HEK293 (cell line): ENCODE measurements at regions not wholly inside any gene's neighbourhood (a gene's known extent, or its start where the extent isn't known, plus 50 kb on each side); places are given as distances from the start of the nearest gene placed in this dataset.
A peak's percentile ranks its signal among the peaks of the same experiment; 100 is the strongest.

ENCODE experiments used
- CTCF ChIA-PET: fragments of 350-600 bp; formaldehyde crosslinking; extraction: SDS; loops from one replicate; lab custom pipeline; 2021; ENCODE audit warnings: antibody characterized with exemption; lab: Yijun Ruan, JAX
- POLR2A ChIA-PET: fragments of 300-600 bp; formaldehyde crosslinking; extraction: SDS; loops from one replicate; lab custom pipeline; 2020; ENCODE audit warnings: antibody characterized with exemption, inconsistent platforms; lab: Yijun Ruan, JAX
- H3K27ac ChIP-seq: fragments of 200-500 bp; sonication (Bioruptor generic); 2 replicates; pipeline ENCODE4 v1.5.1; 2014; ENCODE audit warnings: low read depth, low read length, control low read depth, inconsistent platforms; ENCODE audit errors: extremely low read depth
- H3K36me3 ChIP-seq, 2 experiments: fragments of 200-500 bp in 1 of 2; sonication (Bioruptor generic) in 1 of 2; 1 replicate in 1 of 2; 2 replicates in 1 of 2; pipeline ENCODE4 v1.5.1; 2014 to 2017; ENCODE audit warnings: inconsistent platforms in 2 of 2, low read length in 2 of 2; ENCODE audit not compliant: control insufficient read depth in 2 of 2, insufficient read depth in 1 of 2
- H3K4me1 ChIP-seq: fragments of 200-500 bp; sonication (Bioruptor generic); 2 replicates; pipeline ENCODE4 v1.5.1; 2014; ENCODE audit warnings: mild to moderate bottlenecking, low read length, inconsistent platforms; ENCODE audit not compliant: control insufficient read depth, insufficient read depth
- H3K4me3 ChIP-seq: 2 replicates; pipeline ENCODE4 v1.5.1; 2011; ENCODE audit warnings: low read depth, mild to moderate bottlenecking, control low read depth, low read length, moderate library complexity
- H3K9me3 ChIP-seq: fragments of 200-500 bp; sonication (Bioruptor generic); 2 replicates; pipeline ENCODE4 v1.5.1; 2014; ENCODE audit warnings: low read depth, low read length, inconsistent platforms; ENCODE audit not compliant: control insufficient read depth, insufficient read depth
- KLF17 ChIP-seq: fragments of 450-650 bp; formaldehyde crosslinking; IDR thresholded peaks from 2 replicates; pipeline ENCODE4 v1.5.1; 2016; ENCODE audit warnings: missing biosample characterization, missing genetic modification characterization
- OVOL3 ChIP-seq: fragments of 450-650 bp; formaldehyde crosslinking; IDR thresholded peaks from 2 replicates; pipeline ENCODE4 v1.5.1; 2016; ENCODE audit warnings: missing biosample characterization, missing genetic modification characterization
- SP7 ChIP-seq: fragments of 450-650 bp; formaldehyde crosslinking; IDR thresholded peaks from 2 replicates; pipeline ENCODE4 v1.5.1; 2016; ENCODE audit warnings: missing biosample characterization, missing genetic modification characterization
- ZFP3 ChIP-seq: fragments of 450-650 bp; formaldehyde crosslinking; IDR thresholded peaks from 2 replicates; pipeline ENCODE4 v1.5.1; 2016; ENCODE audit warnings: low read depth, missing biosample characterization, missing genetic modification characterization
- ZNF133 ChIP-seq: fragments of 450-650 bp; formaldehyde crosslinking; IDR thresholded peaks from 2 replicates; pipeline ENCODE4 v1.5.1; 2016; ENCODE audit warnings: missing biosample characterization, missing genetic modification characterization
- ZNF18 ChIP-seq: fragments of 450-650 bp; formaldehyde crosslinking; IDR thresholded peaks from 2 replicates; pipeline ENCODE4 v1.5.1; 2016; ENCODE audit warnings: missing biosample characterization, missing genetic modification characterization
- ZNF280D ChIP-seq: fragments of 450-650 bp; formaldehyde crosslinking; IDR thresholded peaks from 2 replicates; pipeline ENCODE4 v1.5.1; 2016; ENCODE audit warnings: missing biosample characterization, missing genetic modification characterization
- ZNF394 ChIP-seq: fragments of 450-650 bp; formaldehyde crosslinking; IDR thresholded peaks from 2 replicates; pipeline ENCODE4 v1.5.1; 2016; ENCODE audit warnings: missing biosample characterization, missing genetic modification characterization, mild to moderate bottlenecking, moderate library complexity, borderline replicate concordance
- ZNF426 ChIP-seq: fragments of 450-650 bp; formaldehyde crosslinking; IDR thresholded peaks from 2 replicates; pipeline ENCODE4 v1.5.1; 2017; ENCODE audit warnings: missing biosample characterization, missing genetic modification characterization, mild to moderate bottlenecking, inconsistent platforms, moderate library complexity
- ZNF473 ChIP-seq: fragments of 450-650 bp; formaldehyde crosslinking; IDR thresholded peaks from 2 replicates; pipeline ENCODE4 v1.5.1; 2017; ENCODE audit warnings: missing biosample characterization, missing genetic modification characterization
- ZNF488 ChIP-seq: fragments of 450-650 bp; formaldehyde crosslinking; IDR thresholded peaks from 2 replicates; pipeline ENCODE4 v1.5.1; 2016; ENCODE audit warnings: missing biosample characterization, missing genetic modification characterization
- ZNF501 ChIP-seq: fragments of 450-650 bp; formaldehyde crosslinking; IDR thresholded peaks from 2 replicates; pipeline ENCODE4 v1.5.1; 2016; ENCODE audit warnings: missing biosample characterization, missing genetic modification characterization
- ZNF521 ChIP-seq: fragments of 450-650 bp; formaldehyde crosslinking; IDR thresholded peaks from 2 replicates; pipeline ENCODE4 v1.5.1; 2017; ENCODE audit warnings: missing biosample characterization, mild to moderate bottlenecking, missing genetic modification characterization
- ZNF558 ChIP-seq: fragments of 450-650 bp; formaldehyde crosslinking; IDR thresholded peaks from 2 replicates; pipeline ENCODE4 v1.5.1; 2016; ENCODE audit warnings: missing biosample characterization, missing genetic modification characterization
- ZNF560 ChIP-seq: fragments of 450-650 bp; formaldehyde crosslinking; IDR thresholded peaks from 2 replicates; pipeline ENCODE4 v1.5.1; 2017; ENCODE audit warnings: missing biosample characterization, missing genetic modification characterization, borderline replicate concordance
- ZNF704 ChIP-seq: fragments of 450-650 bp; formaldehyde crosslinking; IDR thresholded peaks from 2 replicates; pipeline ENCODE4 v1.5.1; 2016; ENCODE audit warnings: missing biosample characterization, missing genetic modification characterization
- ZNF777 ChIP-seq: fragments of 450-650 bp; formaldehyde crosslinking; IDR thresholded peaks from 2 replicates; pipeline ENCODE4 v1.5.1; 2017; ENCODE audit warnings: missing biosample characterization, missing genetic modification characterization, borderline replicate concordance
- ZNF830 ChIP-seq: fragments of 450-650 bp; IDR thresholded peaks from 2 replicates; pipeline ENCODE4 v1.5.0; 2018; ENCODE audit warnings: missing biosample characterization, missing genetic modification characterization, low read depth, mild to moderate bottlenecking, moderate library complexity
- ZNF843 ChIP-seq: fragments of 450-650 bp; formaldehyde crosslinking; IDR thresholded peaks from 2 replicates; pipeline ENCODE4 v1.5.1; 2016; ENCODE audit warnings: missing biosample characterization, missing genetic modification characterization
- TF ChIP-seq, protein P1 (sequence below): fragments of 450-650 bp; formaldehyde crosslinking; conservative IDR thresholded peaks from 2 replicates; pipeline ENCODE4 v1.5.1; 2016; ENCODE audit warnings: low read depth, missing biosample characterization, missing genetic modification characterization
- TF ChIP-seq, protein P2 (sequence below): fragments of 450-650 bp; formaldehyde crosslinking; IDR thresholded peaks from 2 replicates; pipeline ENCODE4 v1.5.1; 2016; ENCODE audit warnings: missing biosample characterization, missing genetic modification characterization

- TF ChIP-seq, protein P1, sequence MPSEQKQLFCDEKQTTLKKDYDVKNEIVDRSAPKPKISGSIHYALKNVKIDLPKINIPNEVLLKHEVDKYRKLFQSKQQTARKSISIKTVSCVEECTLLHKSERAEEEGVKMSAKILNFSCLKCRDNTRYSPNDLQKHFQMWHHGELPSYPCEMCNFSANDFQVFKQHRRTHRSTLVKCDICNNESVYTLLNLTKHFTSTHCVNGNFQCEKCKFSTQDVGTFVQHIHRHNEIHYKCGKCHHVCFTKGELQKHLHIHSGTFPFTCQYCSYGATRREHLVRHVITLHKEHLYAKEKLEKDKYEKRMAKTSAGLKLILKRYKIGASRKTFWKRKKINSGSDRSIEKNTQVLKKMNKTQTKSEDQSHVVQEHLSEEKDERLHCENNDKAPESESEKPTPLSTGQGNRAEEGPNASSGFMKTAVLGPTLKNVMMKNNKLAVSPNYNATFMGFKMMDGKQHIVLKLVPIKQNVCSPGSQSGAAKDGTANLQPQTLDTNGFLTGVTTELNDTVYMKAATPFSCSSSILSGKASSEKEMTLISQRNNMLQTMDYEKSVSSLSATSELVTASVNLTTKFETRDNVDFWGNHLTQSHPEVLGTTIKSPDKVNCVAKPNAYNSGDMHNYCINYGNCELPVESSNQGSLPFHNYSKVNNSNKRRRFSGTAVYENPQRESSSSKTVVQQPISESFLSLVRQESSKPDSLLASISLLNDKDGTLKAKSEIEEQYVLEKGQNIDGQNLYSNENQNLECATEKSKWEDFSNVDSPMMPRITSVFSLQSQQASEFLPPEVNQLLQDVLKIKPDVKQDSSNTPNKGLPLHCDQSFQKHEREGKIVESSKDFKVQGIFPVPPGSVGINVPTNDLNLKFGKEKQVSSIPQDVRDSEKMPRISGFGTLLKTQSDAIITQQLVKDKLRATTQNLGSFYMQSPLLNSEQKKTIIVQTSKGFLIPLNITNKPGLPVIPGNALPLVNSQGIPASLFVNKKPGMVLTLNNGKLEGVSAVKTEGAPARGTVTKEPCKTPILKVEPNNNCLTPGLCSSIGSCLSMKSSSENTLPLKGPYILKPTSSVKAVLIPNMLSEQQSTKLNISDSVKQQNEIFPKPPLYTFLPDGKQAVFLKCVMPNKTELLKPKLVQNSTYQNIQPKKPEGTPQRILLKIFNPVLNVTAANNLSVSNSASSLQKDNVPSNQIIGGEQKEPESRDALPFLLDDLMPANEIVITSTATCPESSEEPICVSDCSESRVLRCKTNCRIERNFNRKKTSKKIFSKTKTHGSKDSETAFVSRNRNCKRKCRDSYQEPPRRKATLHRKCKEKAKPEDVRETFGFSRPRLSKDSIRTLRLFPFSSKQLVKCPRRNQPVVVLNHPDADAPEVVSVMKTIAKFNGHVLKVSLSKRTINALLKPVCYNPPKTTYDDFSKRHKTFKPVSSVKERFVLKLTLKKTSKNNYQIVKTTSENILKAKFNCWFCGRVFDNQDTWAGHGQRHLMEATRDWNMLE (tag by site-specific recombination), result peak; percentile 62
- no peak for TF ChIP-seq ZNF558
- TF ChIP-seq, protein P2, sequence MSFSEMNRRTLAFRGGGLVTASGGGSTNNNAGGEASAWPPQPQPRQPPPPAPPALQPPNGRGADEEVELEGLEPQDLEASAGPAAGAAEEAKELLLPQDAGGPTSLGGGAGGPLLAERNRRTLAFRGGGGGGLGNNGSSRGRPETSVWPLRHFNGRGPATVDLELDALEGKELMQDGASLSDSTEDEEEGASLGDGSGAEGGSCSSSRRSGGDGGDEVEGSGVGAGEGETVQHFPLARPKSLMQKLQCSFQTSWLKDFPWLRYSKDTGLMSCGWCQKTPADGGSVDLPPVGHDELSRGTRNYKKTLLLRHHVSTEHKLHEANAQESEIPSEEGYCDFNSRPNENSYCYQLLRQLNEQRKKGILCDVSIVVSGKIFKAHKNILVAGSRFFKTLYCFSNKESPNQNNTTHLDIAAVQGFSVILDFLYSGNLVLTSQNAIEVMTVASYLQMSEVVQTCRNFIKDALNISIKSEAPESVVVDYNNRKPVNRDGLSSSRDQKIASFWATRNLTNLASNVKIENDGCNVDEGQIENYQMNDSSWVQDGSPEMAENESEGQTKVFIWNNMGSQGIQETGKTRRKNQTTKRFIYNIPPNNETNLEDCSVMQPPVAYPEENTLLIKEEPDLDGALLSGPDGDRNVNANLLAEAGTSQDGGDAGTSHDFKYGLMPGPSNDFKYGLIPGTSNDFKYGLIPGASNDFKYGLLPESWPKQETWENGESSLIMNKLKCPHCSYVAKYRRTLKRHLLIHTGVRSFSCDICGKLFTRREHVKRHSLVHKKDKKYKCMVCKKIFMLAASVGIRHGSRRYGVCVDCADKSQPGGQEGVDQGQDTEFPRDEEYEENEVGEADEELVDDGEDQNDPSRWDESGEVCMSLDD (tag by site-specific recombination), result no peak
- peak; percentile 50 for TF ChIP-seq ZNF426 (tag by site-specific recombination)
- no peak for TF ChIP-seq ZNF473
- no peak for TF ChIP-seq ZNF501 (tag by site-specific recombination)
- TF ChIP-seq ZNF704 (tag by site-specific recombination), result no peak
- TF ChIP-seq ZNF133, result no peak
- peak; percentile 50; the same call in 1 of the 2 replicates for TF ChIP-seq ZNF394
Observed at GRCh38 chr12:126224032-126224431, 1158.8 kb downstream of the AACS start (continued).

DNA sequence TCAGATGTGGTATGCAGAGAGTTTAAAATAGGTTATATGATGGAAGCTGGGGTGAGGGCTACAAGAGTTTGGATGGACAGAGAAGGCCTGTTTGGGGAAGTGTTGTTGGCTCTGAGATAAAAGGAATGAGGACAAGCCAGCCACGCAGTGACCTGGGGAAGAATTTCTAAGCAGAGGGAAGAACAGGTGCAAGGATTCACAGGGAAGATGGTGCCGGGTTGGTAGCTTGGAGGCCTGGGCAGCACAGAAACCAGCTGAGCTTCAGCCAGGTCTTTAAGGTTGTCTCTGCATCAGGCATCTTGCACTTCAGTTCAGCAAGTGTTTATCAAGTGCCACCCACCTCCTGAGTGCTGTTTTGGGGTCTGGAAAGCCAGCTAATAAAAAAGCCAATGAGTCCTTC is 1163.7 kb downstream of the AACS start:
- no peaks in the 10 kb centered on the region for H3K36me3 ChIP-seq
- CTCF ChIA-PET, result no interaction called here
- no peak overlapping the region for H3K27ac ChIP-seq
- H3K4me1 ChIP-seq, result no peaks in the 10 kb centered on the region
- H3K4me3 ChIP-seq, result no peak overlapping the region
- POLR2A ChIA-PET, result no interaction called here
- no peaks in the 10 kb centered on the region for H3K9me3 ChIP-seq
- TF ChIP-seq KLF17 (tag by site-specific recombination) (no peak), ZFP3 (tag by site-specific recombination) (no peak), ZNF830 (tag by site-specific recombination) (no peak), SP7 (tag by site-specific recombination) (no peak), ZNF488 (no peak), OVOL3 (tag by site-specific recombination) (no peak), ZNF777 (tag by site-specific recombination) (no peak), ZNF843 (tag by site-specific recombination) (no peak), ZNF560 (tag by site-specific recombination) (no peak), ZNF18 (no peak), ZNF280D (tag by site-specific recombination) (no peak), ZNF521 (tag by site-specific recombination) (no peak)
